Motor neuron (in vitro differentiated cells): ENCODE measurements at regions not wholly inside any gene's neighbourhood (a gene's known extent, or its start where the extent isn't known, plus 50 kb on each side); places are given as distances from the start of the nearest gene placed in this dataset.
"Not testable (repeated sequence)": the region's sequence is repeated elsewhere in the genome, so short reads cannot be mapped to it uniquely, and the experiment has no call there.

Experiments
- ATAC-seq, 8 experiments: fragments of 200-7000 bp; cut with Tn5 transposase; replicated peaks in 6 of 8; 2 replicates each; pipeline ENCODE4 v1.8.0; 2021; ENCODE audit warnings: mild to moderate bottlenecking in 8 of 8, moderate library complexity in 8 of 8
- H3K27ac ChIP-seq, 2 donors: fragments of 250-450 bp; sonication (Bioruptor Pico); 2 replicates each; pipeline ENCODE4 v1.9.0; 2021; ENCODE audit warnings: antibody characterized with exemption in 2 of 2, mild to moderate bottlenecking in 2 of 2, moderate library complexity in 1 of 2
- H3K4me1 ChIP-seq, 2 donors: fragments of 250-450 bp; sonication (Bioruptor Pico); replicated peaks in 1 of 2; 2 replicates each; pipeline ENCODE4 v1.6.1; 2021; ENCODE audit warnings: antibody characterized with exemption in 2 of 2, mild to moderate bottlenecking in 2 of 2, moderate library complexity in 1 of 2
- H3K4me3 ChIP-seq, 5 donors: fragments of 250-450 bp; sonication (Bioruptor Pico); 2 replicates each; pipeline ENCODE4 v1.9.0; 2021; ENCODE audit warnings: antibody characterized with exemption in 5 of 5, mild to moderate bottlenecking in 5 of 5, moderate library complexity in 4 of 5
- WGBS, 10 experiments: fragments of 450-650 bp; shearing (Covaris generic); methylation state at CpG; one replicate each; pipeline ENCODE4 v1.0.0; 2022; 5-methylcytosine and 5-hydroxymethylcytosine counted together
- in situ Hi-C, 9 experiments: fragments of 400-800 bp; cut with MboI; loops; one replicate each; pipeline ENCODE4 v1.15.0; 2021; ENCODE audit warnings: low sequenced_read_pairs in 9 of 9, low pct_unique_long_range_greater_than_20kb in 2 of 9; ENCODE audit not compliant: unreplicated experiment in 9 of 9

GRCh38 chr4:116024954-116025708 lies 911.7 kb upstream of the NDST4 start:
- in situ Hi-C loops, result no loop called here
- 0 to 100% (median 83%) methylated on average over 1 of the region's 1 CpG; no CpG with 5 or more reads in 4 of the 10 experiments for whole genome bisulfite sequencing, 10 experiments
- no peak overlapping the region for H3K4me3 ChIP-seq
- H3K27ac ChIP-seq, result no peak overlapping the region
- ATAC-seq, result peak in 1 of 8 experiments; percentile 51
- H3K4me1 ChIP-seq, result no peaks in the 10 kb centered on the region

DNA sequence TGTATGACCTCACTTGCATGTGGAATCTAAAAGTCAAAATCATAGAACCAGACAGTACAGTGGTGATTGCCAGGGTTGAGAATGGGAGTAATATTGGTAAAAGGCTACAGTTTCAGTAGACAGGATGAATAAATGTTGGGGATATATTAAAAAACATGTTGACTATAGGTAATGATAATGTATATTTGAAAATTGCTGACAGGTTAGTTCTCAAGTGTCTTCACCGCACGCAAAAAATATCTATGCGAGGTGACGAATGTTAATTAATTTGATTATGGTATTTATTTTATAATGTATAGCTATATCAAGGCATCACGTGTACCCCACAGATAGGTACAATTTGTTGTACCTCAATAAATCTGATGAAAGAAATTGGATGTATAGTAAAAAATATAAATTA lies 909.6 kb upstream of the NDST4 start:
- Histone ChIP-seq H3K4me3 (no peak overlapping the region), H3K27ac (no peak overlapping the region), H3K4me1 (no peaks in the 10 kb centered on the region)
- ATAC-seq, result no peak
- in situ Hi-C loops, result no loop called here
- WGBS, 10 experiments, result 43 to 96% (median 67%) methylated on average over 2 to 5 of the region's 5 CpGs; no CpG with 5 or more reads in 1 of the 10 experiments

- no peaks in the 10 kb centered on the region for H3K4me1 ChIP-seq
- H3K4me3 ChIP-seq, result no peak overlapping the region
- 10 to 100% (median 76%) methylated on average over 2 to 4 of the region's 4 CpGs; no CpG with 5 or more reads in 1 of the 10 experiments for WGBS, 10 experiments
- H3K27ac ChIP-seq, result no peak overlapping the region
- ATAC-seq, result peak in 1 of 8 experiments; percentile 21
- in situ Hi-C loops, result no loop called here
Observed at GRCh38 chr4:116020141-116020722, 906.8 kb upstream of the NDST4 start.

DNA sequence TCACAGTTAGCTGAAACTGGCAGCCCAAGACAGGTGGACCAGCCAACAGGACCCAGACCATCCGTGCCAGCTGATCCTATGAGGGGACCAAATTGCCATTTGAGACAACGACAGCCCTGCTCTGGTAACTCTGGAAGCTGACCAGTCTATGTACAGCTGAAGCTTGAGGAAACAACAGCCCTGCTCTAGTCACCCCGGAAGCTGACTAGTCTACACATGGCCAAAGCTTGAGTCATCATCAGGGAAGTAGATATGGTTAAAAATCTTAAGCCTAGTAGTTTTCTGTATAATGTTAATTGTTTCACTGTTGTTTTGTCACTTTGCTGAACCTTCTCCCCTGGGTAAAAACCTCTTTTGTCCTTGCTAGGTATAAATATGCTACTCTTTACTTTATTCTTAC lies 905.4 kb upstream of the NDST4 start:
- 80 to 100% (median 83%) methylated on average over 1 to 2 of the region's 3 CpGs; no CpG with 5 or more reads in 6 of the 10 experiments for WGBS, 10 experiments
- no peaks in the 10 kb centered on the region for H3K4me1 ChIP-seq
- in situ Hi-C loops, result no loop called here
- no peak for ATAC-seq
- H3K27ac ChIP-seq, result no peak overlapping the region
- H3K4me3 ChIP-seq, result no peak overlapping the region

- Histone ChIP-seq H3K27ac (no peak overlapping the region), H3K4me3 (no peak overlapping the region), H3K4me1 (no peaks in the 10 kb centered on the region)
- 0 to 100% (median 83%) methylated on average over 1 to 3 of the region's 3 CpGs; no CpG with 5 or more reads in 3 of the 10 experiments for WGBS, 10 experiments
- ATAC-seq, result no peak
- in situ Hi-C loops, result no loop called here
Observed at GRCh38 chr4:116016201-116016600, 902.8 kb upstream of the NDST4 start.

GRCh38 chr4:116015549-116015948 lies 902.1 kb upstream of the NDST4 start:
- in situ Hi-C loops, result no loop called here
- H3K27ac ChIP-seq, result no peak overlapping the region
- no peak overlapping the region for H3K4me3 ChIP-seq
- no peak for ATAC-seq
- 37 to 89% (median 76%) methylated on average over 2 to 3 of the region's 5 CpGs; no CpG with 5 or more reads in 7 of the 10 experiments for WGBS, 10 experiments
- H3K4me1 ChIP-seq, result peaks cover 2 to 4% of the 10 kb centered on the region in 2 donors

DNA sequence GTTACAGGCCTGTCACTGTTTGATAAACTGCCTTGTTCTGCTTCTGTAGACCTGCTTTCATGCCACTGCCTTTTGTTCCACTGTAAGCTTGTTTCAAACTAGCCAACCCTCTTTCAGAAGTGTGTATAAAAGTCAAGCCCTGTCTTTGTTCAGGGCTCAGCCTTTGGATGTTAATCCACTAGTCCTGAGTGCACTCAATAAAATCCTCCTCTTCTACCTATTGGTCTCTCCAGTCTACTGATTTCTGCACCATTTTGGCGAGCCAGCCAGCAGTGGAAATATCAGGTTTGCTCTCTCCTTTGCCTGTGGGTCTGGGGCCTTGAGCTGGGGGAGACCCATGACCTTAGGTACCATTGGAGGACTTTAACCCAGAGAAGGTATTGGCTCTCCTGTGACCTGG lies 901.6 kb upstream of the NDST4 start:
- WGBS, 10 experiments, result 0 to 80% (median 60%) methylated on average over 1 of the region's 1 CpG; no CpG with 5 or more reads in 5 of the 10 experiments
- H3K4me3 ChIP-seq, result no peak overlapping the region
- peaks cover 4 to 9% of the 10 kb centered on the region in 2 donors for H3K4me1 ChIP-seq
- H3K27ac ChIP-seq, result no peak overlapping the region
- in situ Hi-C loops, result no loop called here
- no peak for ATAC-seq

- Histone ChIP-seq H3K4me1 (peaks cover 4 to 9% of the 10 kb centered on the region in 2 donors), H3K27ac (no peak overlapping the region), H3K4me3 (no peak overlapping the region)
- WGBS, 10 experiments, result 10 to 64% (median 39%) methylated on average over 2 to 4 of the region's 4 CpGs; no CpG with 5 or more reads in 1 of the 10 experiments
- peak in 3 of 8 experiments; percentile 23 to 50 (median 30) for ATAC-seq
- in situ Hi-C loops, result no loop called here
Observed at GRCh38 chr4:116010923-116011322, 897.5 kb upstream of the NDST4 start.

DNA sequence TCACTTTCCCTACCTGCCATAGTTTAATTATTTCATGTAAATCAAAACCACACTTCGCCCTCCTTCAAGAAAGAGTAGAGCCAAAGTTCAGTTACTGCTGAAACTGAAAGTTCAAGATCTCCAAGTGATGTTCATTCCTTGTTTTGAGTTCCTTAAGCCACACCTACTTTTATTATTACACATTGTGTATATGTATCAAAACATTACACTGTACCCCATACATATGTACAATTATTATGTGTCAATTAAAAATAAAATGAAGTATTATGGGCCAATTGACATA lies 892.3 kb upstream of the NDST4 start:
- 0 to 100% (median 48%) methylated on average over 1 of the region's 1 CpG; no CpG with 5 or more reads in 2 of the 10 experiments for WGBS, 10 experiments
- Histone ChIP-seq H3K27ac (no peak overlapping the region), H3K4me3 (no peak overlapping the region), H3K4me1 (peaks cover 4 to 14% of the 10 kb centered on the region in 2 donors)
- ATAC-seq, result no peak
- in situ Hi-C loops, result no loop called here

GRCh38 chr4:116005037-116005805 lies 891.8 kb upstream of the NDST4 start:
- WGBS, 10 experiments, result 0 to 94% (median 66%) methylated on average over 2 to 3 of the region's 3 CpGs
- in situ Hi-C loops, result no loop called here
- H3K27ac ChIP-seq, result no peak overlapping the region
- ATAC-seq, result no peak
- peaks cover 0 to 9% of the 10 kb centered on the region in 2 donors for H3K4me1 ChIP-seq
- no peak overlapping the region for H3K4me3 ChIP-seq

DNA sequence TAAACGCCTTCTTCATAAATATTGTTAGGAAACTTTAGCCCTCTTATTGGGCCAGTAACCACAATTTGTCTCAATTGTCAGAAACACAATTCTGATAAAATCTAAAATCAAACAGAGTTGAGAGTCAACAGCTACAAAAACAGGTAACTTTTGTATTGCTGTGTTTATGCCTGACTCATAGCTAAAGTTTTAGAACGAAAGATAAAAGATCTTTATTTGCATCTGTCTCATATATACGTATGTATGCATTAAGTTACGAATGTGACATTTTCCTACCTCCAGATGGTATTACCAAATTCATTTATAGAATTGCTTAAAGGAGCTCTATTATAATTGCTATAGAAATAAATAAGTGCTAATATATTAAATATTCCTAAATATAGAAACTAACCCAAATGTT lies 887.9 kb upstream of the NDST4 start:
- H3K4me1 ChIP-seq, result peaks cover 0 to 8% of the 10 kb centered on the region in 2 donors
- no peak for ATAC-seq
- no peak overlapping the region for H3K27ac ChIP-seq
- in situ Hi-C loops, result no loop called here
- H3K4me3 ChIP-seq, result no peak overlapping the region
- 11 to 100% (median 84%) methylated on average over 1 to 4 of the region's 4 CpGs; no CpG with 5 or more reads in 1 of the 10 experiments for WGBS, 10 experiments

- no peak overlapping the region for H3K4me3 ChIP-seq
- 7 to 100% (median 70%) methylated on average over 1 to 5 of the region's 6 CpGs; no CpG with 5 or more reads in 2 of the 10 experiments for WGBS, 10 experiments
- H3K27ac ChIP-seq, result no peak overlapping the region
- H3K4me1 ChIP-seq, result no peaks in the 10 kb centered on the region
- ATAC-seq, result no peak
- in situ Hi-C loops, result no loop called here
Observed at GRCh38 chr4:115986573-115986972, 873.2 kb upstream of the NDST4 start.

DNA sequence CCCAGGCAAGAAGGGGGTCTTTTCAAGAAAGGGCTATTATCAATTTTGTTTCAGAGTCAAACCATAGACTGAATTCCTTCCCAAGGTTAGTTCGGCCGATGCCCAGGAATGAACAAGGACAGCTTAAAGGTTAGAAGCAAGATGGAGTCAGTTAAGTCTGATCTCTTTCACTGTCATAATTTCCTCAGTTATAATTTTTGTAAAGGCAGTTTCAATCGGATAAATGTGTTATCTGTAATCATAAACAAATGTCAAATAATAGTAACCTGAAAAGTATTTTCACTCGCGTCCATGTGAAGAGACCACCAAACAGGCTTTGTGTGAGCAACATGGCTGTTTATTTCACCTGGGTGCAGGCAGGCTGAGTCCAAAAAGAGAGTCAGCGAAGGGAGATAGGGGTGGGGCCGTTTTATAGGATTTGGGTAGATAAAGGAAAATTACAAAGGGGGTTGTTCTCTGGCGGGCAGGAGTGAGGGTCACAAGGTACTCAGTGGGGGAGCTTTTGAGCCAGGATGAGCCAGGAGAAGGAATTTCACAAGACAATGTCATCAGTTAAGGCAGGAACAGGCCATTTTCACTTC lies 862.1 kb upstream of the NDST4 start:
- in situ Hi-C loops, H3K27ac ChIP-seq, H3K4me3 ChIP-seq, H3K4me1 ChIP-seq, ATAC-seq: not testable (repeated sequence)
- 0 to 100% (median 66%) methylated on average over 1 to 6 of the region's 8 CpGs; no CpG with 5 or more reads in 3 of the 10 experiments for WGBS, 10 experiments
